AG20443 (cell line): ENCODE measurements at regions not wholly inside any gene's neighbourhood (a gene's known extent, or its start where the extent isn't known, plus 50 kb on each side); places are given as distances from the start of the nearest gene placed in this dataset.
"Not testable (repeated sequence)": the region's sequence is repeated elsewhere in the genome, so short reads cannot be mapped to it uniquely, and the experiment has no call there.

Experiments used
- DNase-seq: peaks from one replicate; pipeline ENCODE4 v3.0.0; 2012; ENCODE audit warnings: low spot score, mixed read lengths

DNA sequence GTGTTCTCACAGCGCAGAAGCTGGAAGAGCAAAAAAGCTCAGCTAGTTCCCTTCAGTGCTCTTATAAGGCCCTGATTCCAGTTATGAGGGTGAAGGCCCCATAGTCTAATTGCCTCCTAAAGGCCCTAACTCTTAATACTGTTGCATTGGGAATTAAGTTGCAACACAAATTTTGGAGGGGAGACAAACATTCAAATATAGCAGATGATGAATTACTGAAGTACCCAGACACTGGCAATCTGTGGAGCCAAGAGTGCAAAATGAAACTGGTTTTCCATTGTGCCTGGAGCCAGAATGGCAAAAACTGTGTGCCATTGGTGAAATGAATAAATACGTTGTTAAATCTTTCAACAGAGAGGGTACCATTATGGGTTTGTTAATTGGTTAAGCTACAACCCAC, 356.0 kb downstream of the PPARGC1A start:
- DNase-seq = no peak

DNA sequence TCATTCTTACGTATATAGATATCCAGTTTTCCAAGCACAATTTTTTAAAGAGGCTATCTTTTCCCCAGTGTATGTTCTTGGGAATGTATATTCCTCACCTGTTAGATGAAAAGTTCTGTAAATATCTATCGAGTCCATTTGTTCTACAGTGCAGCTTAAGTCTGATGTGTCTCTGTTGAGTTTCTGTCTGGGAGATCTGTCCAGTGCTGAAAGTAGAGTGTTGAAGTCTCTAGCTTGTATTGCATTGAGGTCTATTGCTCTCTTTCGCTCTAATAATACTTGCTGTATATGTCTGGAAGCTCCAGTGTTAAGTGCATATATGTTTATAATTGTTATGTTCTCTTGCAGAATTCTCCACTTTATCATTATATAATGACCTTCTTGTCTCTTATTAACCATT, 373.1 kb downstream of the PPARGC1A start:
- no peak for DNase-seq

DNA sequence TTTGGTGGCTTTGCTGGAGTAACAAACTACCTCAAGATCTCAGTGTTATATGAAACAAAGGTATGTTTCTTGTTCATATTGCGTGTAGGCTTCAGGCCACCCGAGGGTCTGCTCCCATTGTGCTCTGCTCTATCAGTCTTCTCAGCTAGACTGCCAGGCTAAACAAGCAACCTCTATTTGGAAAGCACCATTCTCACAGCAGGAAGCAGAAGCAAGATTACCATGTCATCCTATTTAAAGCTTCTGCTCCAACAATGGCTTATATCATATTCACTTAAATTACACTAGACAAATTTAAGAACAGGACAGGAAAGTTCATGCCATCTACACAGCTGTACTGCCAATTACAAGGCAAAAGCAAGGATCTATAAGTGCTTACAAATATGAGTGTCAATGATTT, 385.8 kb downstream of the PPARGC1A start:
- no peak for DNase-seq

DNA sequence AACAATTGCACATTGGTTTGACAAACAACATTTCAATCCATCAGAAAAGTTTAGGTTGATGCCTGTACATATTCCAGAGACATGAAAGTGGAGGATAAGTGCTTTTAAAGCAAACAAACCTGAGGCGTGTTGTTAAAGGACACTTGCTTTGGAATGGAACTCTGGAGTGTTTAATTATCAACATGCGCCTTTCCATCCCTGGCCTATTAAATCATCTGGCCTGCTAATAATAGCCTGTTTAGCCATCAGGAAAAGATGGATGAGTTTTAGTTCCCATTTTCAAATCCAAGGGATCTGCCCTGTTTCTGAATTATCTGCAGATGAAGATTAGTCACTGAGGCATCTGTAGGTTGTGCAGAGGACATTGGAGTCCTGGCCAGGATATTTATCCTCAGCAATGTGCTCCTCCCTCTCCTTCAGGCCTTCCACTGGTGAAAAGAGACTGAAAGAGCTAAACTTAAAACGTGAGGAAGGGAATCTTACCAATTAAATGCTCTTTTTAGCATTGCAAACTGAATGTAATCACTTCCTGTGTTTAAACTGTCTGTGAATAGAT, 388.9 kb downstream of the PPARGC1A start:
- no peak for DNase-seq

DNA sequence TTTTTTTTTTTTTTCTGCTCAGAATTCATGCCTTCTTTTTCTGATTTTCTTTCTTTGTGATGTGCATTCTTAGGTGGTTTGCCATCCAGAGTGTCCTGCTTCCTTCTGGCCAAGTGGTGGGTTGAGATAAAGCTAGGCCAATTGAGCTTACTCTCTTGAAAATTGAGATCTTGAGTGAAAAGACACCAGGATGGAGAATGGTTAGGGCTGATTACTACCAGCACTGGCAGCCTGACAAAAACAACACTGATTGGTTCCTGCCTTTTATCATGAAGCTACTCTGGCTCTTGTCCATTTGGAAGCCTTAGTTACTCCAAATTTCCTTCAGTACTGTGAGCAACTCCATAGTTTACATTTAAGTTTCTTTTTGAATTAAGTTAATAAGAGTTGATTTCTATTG, 404.0 kb downstream of the PPARGC1A start:
- no peak for DNase-seq

DNA sequence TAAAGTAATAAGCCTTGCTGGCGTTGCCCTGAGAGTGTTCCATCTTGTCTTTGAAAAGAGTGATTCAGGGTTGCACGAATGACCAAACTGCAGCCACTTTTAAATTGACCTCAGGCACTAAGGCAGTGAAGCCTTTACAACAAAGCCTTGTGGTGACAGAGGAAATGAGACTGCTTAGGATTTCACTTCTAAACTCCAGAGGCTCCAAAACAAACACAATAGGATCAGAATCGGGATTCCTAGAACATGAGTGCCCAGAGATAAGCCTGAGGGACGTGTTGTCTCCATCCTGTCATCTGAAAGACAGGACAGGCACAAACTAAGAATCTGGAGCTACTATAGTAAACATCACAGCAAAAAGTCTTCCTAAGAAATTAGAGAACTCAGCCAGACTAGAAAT, 405.2 kb downstream of the PPARGC1A start:
- no peak for DNase-seq

DNA sequence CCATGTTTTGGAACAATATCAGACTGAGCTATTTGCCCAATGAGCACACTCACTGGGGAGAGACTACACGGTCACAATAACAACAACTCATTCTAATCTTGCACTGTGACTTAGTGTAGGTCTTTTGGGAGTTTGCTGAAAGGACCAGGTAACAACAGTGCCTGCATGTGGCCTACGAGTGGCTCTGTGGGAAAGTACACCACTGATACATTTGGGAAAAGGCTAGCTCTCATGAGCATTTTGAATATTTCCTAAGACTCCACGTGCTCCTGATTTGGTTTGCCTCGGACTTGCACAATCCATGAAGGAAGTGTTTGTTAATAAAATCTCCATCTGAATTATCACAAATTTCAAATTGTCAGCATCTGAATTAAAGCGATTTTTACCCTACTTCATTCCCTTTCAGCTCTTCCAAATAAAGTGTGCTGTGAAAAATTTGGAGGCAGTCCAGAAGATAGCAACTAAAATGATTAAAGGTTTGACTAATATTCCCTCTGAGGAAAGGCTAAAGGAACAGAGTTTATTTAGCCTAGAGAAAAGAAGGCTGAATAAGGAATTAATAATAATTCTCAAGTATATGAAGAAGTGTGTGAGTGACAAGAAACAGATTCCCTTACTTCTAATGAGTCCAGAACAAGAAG, 406.4 kb downstream of the PPARGC1A start:
- no peak for DNase-seq

DNA sequence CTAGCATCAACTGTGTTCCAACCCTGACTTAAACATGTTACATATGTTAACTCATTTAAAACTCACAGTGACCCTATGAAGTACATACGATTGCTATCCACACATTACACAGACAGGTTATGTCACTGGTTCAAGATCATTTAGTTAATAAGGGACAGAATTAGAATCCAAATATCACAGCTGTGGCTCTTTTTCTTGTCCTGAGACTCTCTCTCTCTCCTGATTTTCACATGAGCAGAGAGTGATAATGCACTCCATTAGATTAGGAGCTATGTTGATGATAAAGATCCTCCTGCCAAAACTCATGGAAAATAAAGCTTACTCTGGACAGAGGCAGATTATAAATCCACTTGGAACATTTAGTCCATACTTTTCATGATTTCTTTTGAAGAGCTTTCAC, 408.3 kb downstream of the PPARGC1A start:
- DNase-seq = no peak

DNA sequence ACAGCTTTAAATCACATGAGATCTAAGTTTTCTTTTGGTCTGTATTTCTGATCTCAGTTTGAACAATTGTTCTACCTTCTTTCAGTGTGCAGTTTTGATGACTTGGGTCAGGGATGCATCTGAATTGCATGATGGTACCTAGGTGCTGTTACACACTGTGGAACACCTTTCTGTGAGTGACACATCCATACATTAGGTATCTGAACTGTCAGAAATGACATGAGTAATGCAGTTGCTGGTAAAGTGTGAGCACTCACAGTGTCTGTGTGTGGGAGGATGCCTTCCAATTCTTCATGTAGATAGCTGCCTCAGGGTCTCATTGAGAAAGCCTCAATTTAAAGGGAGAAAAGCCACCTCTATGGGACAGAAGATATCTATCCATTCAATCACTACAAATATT, 411.9 kb downstream of the PPARGC1A start:
- DNase-seq = no peak

DNA sequence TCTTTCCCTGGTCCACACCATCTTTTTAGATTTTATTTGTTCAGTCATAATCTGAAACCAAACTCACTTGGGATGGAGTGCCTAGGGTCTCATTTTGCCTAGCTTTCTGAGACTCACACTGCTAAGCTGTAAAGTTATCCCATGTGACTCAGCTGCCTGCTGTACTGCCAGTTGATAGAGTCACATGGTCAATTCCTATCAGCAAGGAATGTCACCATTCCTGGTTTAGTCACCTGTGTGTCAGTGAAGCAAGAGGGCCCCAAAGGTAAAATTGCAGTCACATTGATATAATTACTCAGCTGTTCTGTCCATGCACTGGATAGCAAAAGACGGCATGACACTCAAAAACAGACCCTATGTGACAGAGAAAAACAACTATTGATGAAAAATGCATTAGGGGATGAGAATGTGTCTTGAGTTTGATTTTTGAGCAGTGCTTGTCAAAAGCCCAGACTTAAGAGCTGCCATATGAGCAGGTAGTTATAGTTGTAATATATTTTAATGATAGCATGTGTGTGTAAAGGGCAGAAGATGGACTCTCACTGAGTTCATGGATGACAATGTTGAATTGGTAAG, 413.2 kb downstream of the PPARGC1A start:
- no peak for DNase-seq

DNA sequence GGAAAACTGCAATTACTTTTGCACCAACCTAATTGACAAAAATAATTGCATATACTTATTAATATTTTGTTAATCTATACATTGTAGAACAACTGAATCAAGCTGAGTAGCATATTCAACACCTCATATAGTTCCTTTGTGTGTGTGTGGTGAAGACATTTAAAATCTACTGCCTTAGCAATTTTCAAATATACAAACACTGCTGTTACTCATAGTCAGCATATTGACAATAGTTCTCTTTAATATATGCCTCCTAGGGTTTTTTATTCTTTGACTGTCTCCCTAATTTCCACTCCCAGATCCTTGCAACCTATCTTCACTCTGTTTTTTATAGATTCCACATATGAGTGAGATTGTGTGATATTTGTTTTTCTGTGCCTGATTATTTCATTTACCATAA, 426.8 kb downstream of the PPARGC1A start:
- no peak for DNase-seq

DNA sequence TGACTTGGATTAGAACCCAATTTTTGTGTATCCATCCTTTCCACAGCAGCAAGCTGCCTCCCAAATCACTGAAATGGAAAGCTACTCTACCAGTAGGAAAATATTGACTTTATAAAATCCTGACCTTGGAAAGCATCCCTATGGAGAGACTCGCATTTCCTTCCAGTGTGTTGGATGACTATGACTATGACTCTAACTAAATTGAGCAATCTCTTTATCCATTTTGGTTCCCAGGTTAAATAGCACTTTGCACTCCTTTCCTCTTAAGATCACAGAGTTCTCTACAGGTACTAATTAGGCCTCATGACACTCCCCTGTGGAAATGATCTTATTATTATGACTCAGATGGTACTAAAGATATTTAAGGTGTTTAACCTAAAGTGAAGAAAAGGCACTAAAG, 431.8 kb downstream of the PPARGC1A start:
- no peak for DNase-seq

DNA sequence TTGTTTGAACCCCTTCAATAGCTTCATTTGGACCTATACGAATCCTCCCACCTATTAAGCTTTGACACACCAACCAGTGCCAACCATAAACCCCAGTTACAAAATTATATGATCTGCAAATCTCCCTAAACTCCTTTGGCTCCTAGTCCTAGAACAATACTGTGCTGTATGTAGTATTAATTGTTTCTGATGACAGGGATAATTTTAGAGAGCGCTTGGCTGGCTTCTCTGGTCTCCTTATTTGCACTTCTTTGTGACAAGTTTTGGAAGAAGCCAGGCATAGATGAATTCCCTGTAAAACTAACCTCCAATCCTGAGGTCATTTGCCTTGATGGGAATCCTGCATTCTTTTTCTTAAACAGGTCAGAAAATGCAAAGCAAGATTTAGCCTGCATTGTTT, 433.0 kb downstream of the PPARGC1A start:
- DNase-seq = no peak

DNA sequence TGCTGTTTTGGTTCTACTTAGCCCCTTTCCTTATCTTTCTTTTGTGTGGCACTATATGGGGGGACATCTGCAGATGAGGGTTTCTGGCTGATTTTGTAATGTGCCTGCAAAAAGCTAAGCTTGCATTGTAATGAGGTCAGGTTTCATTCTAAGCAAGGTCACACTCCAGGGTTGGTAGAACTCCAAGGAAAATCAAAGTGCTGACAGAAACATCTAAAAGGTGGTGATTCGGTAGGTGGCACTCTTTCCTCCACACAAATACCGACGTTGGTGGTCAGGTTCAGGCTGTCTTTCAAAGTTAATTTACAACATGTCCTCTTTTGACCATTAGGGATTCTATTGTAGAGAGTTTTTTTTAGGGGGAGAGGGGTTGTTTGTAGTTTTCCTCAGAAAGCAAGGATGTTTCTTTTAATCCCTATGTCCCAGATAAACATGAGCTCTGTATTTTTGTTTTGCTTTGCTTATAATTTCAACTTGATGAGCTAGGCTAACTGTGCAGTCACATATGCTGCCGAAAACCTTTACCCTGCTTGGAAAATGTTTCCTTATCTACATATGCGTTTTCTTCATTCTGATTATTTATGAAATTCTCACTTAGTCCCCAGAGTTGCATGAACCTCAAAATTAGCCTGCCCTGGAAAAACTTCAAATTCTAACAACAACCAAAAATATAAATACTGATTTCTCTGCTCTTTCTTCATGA, 434.2 kb downstream of the PPARGC1A start:
- no peak for DNase-seq

DNA sequence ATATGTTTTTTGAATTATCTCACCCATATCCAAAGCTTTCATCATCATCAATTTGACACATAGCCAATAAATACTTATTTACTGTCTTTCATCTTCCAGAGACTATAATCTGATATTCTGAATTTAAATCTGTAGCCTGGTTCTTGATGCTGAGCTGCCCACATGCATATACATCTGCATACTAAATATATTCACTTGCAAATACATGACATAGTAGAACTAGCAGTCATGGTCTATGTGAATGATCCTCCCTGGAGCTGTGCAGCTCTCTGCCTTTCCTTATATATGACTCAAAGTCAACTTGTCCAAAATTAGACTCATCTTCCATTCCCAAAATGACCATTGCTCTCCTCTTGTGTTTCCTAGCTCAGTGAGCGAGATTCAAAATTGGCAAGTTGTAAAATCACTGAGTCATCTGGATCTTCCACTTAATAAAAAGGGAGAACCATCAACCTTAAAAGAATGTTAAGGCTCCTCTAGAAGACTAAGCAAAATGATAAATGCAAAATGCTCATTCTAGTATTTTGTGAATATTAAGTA, 448.2 kb downstream of the PPARGC1A start:
- DNase-seq = no peak

DNA sequence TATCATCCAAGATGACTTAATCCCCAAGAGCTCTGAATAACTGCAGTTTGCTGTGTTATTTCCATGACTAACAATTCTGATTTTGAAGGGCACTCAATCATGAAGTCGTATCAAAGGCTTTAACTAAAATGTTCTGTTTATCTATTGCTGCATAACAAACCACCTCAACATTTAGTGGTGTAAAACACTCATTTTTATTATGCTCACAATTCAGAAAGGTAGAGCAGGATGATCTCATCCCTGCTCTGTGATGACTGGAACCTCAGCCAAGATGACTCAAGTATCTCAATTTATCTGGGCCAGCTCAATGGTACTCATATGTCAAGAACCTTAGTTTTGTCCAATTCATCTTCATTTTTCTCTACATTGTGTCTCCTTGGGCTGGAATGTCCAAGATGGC, 451.1 kb downstream of the PPARGC1A start:
- DNase-seq = no peak

DNA sequence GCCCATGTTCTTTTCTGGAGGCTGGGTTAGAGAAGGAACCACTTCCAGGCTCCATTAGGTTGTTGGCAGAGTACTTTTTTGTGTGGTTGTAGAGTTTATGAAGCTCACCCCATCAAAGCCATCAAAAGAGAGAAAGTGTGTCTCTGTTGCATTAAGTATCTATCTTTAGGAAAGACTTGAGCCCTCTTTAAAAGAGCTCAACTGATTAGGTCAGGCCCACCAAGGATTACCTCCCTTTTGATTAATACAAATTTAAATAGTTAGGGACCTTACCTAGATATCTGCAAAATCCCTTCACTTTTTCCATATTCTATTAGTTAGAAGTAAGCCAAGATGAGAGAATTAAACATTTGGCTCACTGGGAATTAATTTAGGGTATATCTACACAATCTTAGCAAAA, 460.4 kb downstream of the PPARGC1A start:
- DNase-seq = no peak

DNA sequence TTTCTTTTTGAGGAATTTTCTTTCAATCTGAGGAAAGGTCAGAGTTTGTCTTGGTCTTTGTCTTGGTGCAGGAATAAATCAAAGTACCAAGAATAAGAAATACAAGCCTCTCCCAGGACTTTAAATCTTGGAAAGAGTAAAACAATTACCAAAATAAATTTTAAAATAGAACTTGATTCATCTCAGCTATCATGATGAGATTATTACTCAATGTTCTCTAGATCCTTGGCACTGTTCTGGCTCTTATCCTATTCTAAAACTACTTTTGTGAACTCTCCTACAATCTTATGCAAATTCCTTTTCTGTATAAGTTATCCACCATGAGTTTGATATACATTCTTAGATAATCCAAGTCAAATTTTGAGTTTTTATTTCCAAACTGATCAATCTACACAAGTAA, 464.3 kb downstream of the PPARGC1A start:
- DNase-seq = no peak

DNA sequence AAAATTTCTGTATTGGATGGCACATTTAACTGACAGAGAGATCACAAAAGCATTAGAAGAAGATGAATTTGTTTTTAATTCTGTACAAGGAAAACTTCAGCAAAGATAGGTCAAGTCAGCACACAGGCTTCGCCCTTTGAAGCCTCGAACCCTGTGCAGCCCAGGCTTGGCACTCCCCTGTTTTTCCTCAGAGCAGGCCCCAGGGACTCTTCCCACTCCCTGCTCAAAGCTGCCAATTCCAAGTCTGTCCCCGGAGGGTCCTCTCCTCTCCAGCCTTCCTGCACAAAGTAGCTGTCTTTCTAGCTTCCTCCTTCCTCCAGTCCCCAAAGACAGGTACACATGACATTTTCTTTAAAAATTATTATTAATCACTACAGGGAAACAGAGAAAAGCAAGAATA, 466.3 kb downstream of the PPARGC1A start:
- DNase-seq = no peak

DNA sequence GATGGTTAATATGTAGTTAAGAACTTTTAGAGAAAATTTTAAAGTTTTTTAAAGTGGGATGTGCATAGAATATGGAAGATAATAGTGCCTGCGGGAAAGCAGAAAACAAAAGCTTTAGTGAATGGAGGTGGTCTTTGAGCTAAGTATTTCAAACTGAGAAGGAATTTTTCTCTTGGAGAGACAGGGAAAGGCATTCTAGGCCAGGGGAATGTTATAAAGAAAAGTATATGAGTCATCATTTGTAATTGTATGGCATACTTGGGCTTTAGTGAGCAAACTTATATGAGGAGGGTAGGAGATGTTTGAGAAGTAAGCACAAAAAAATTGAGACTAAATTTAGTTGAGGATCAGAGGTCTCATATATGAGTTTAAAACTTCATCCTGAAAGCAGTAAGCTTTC, 467.0 kb downstream of the PPARGC1A start:
- no peak for DNase-seq

DNA sequence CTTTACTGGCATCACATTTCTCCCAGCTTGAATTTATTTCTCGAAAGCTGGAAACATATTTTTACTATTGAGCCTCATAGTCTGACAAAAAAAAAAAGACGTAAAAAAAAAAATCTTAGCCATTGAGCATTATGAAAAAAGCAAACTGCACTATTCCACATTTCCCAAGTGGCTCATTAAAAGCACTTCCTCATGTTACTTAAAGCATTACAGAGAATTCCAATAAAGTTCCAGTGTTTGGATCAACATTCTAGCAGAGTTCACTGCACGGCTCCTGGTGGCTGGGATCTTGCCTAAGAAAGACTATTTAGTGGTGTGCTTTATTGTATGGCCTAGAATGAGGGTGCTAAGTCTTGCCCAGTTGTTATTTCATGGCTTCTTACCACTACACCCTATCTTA, 476.2 kb downstream of the PPARGC1A start:
- DNase-seq = no peak

DNA sequence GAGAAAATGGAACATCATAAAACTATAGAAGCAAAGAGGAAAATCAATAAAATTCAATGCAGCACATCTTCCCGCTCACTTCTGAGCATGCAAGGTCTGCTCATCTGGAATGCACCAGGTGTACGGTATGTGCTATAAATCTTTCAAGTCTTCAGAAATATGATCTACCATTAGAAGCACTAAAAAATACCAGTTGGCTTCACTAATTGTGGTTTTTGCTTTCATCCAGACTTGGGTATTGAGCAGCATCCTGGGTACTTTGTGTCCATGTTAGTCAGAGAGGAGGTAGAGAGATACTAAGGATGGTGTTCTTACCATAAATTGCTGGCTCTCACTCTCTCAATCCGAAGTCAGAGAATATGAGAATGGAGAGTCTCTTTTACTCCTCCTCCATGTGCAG, 477.1 kb downstream of the PPARGC1A start:
- DNase-seq = no peak

DNA sequence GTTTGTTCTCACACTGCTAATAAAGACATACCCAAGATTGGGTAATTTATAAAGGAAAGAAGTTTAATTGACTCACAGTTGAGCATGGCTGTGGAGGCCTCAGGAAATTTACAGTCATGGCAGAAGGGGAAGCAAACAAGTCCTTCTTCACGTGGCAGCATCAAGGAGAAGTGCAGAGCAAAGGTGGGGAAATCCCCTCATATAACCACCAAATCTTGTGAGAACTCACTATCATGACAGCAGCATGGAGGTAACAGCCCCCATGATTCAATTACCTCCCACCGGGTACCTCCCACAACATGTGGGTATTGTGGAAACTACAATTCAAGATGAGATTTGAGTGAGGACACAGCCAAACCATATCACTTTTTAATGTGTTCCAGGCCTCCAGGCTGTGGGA, 480.9 kb downstream of the PPARGC1A start:
- DNase-seq = not testable (repeated sequence)
